HCT116 (cell line): ENCODE measurements at regions not wholly inside any gene's neighbourhood (a gene's known extent, or its start where the extent isn't known, plus 50 kb on each side); places are given as distances from the start of the nearest gene placed in this dataset.

Experiments
- ATAC-seq: fragments of 200-7000 bp; cut with Tn5 transposase; 2 replicates; pipeline ENCODE4 v1.9.1; 2020; ENCODE audit warnings: mild to moderate bottlenecking, moderate library complexity
- BruUV-seq: library from RNA; stranded (reverse); fragments of 400-500 nt; replicated peaks from 2 replicates; lab custom pipeline; 2021; lab: Mats Ljungman, UMichigan
- CTCF ChIA-PET: fragments of 300-600 bp; sonication (Branson Sonifier 250); formaldehyde crosslinking; loops from one replicate; lab custom pipeline; 2021; ENCODE audit warnings: antibody characterized with exemption; lab: Charles Lee
- POLR2A ChIA-PET: fragments of 300-600, 350-600 bp; sonication (Branson Sonifier 250); formaldehyde crosslinking; loops from one replicate; lab custom pipeline; 2021; ENCODE audit warnings: antibody characterized with exemption; lab: Charles Lee
- RAD21 ChIA-PET, 2 experiments: fragments of 300-600 bp; sonication (Branson Sonifier 250); formaldehyde crosslinking; loops; one replicate each; lab custom pipeline; 2023; ENCODE audit warnings: low total read pairs in 2 of 2; ENCODE audit not compliant: uncharacterized antibody in 2 of 2, unreplicated experiment in 2 of 2, low non-redundant PET in 1 of 2; lab: Charles Lee
- DNase-seq: peaks from one replicate; pipeline ENCODE4 v3.0.0-alpha.2; 2010; ENCODE audit warnings: low read depth, low spot score
- H2AFZ ChIP-seq: fragments of 200-600 bp; shearing (Covaris generic), sonication (generic); 2 replicates; pipeline ENCODE4 v1.6.1; 2017; ENCODE audit warnings: low read depth, mixed run types, mixed read lengths, antibody characterized with exemption, low read length; ENCODE audit not compliant: poor library complexity, severe bottlenecking
- H3K27ac ChIP-seq: 2 replicates; pipeline ENCODE4 v1.5.1; 2012; ENCODE audit warnings: low read depth, low read length
- H3K27me3 ChIP-seq: fragments of 200-600 bp; sonication (generic); 2 replicates; pipeline ENCODE4 v1.6.1; 2016; ENCODE audit warnings: mixed run types, low read length, mixed read lengths; ENCODE audit not compliant: insufficient read depth
- H3K36me3 ChIP-seq, 2 experiments: fragments of 200-500 bp in 1 of 2; fragments of 200-600 bp in 1 of 2; sonication (Bioruptor generic) in 1 of 2; sonication (generic) in 1 of 2; 2 replicates each; pipeline versions ENCODE4 v1.5.1 to v1.6.1; 2014 to 2016; ENCODE audit warnings: low read length in 2 of 2, inconsistent platforms in 1 of 2, mixed read lengths in 1 of 2, mixed run types in 1 of 2; ENCODE audit not compliant: insufficient read depth in 2 of 2, control insufficient read depth in 1 of 2
- H3K4me1 ChIP-seq, 2 experiments: fragments of 200-600 bp in 1 of 2; sonication (generic) in 1 of 2; 2 replicates each; pipeline versions ENCODE4 v1.5.1 to v1.6.1; 2012 to 2017; ENCODE audit warnings: low read length in 2 of 2, inconsistent platforms in 1 of 2, mild to moderate bottlenecking in 1 of 2, mixed read lengths in 1 of 2, mixed run types in 1 of 2, moderate library complexity in 1 of 2; ENCODE audit not compliant: insufficient read depth in 2 of 2, control insufficient read depth in 1 of 2
- H3K4me2 ChIP-seq: fragments of 200-600 bp; sonication (generic); 2 replicates; pipeline ENCODE4 v1.6.1; 2017; ENCODE audit warnings: mixed run types, low read length, mixed read lengths
- H3K4me3 ChIP-seq, 2 experiments: fragments of 200-600 bp in 1 of 2; sonication (generic) in 1 of 2; replicated peaks in 1 of 2; 2 replicates each; pipeline ENCODE4 v1.5.1; 2011 to 2016; ENCODE audit warnings: low read length in 2 of 2, control low read depth in 1 of 2, low read depth in 1 of 2, mild to moderate bottlenecking in 1 of 2, mixed read lengths in 1 of 2, mixed run types in 1 of 2
- H3K79me2 ChIP-seq: fragments of 200-600 bp; sonication (generic); 2 replicates; pipeline ENCODE4 v1.6.1; 2017; ENCODE audit warnings: mild to moderate bottlenecking, mixed run types, low read length, moderate library complexity, mixed read lengths; ENCODE audit not compliant: insufficient read depth
- H3K9ac ChIP-seq: fragments of 200-600 bp; sonication (generic); 2 replicates; pipeline ENCODE4 v1.6.1; 2016; ENCODE audit warnings: low read length, mixed read lengths
- H3K9me2 ChIP-seq: fragments of 200-600 bp; sonication (generic), shearing (Covaris generic); 2 replicates; pipeline ENCODE4 v1.6.1; 2017; ENCODE audit warnings: mixed run types, mild to moderate bottlenecking, moderate library complexity; ENCODE audit not compliant: insufficient read depth
- H3K9me3 ChIP-seq, 2 experiments: fragments of 200-500 bp in 1 of 2; fragments of 200-600 bp in 1 of 2; sonication (Bioruptor generic) in 1 of 2; sonication (generic) in 1 of 2; 2 replicates each; pipeline ENCODE4 v1.6.1; 2014 to 2017; ENCODE audit warnings: low read length in 2 of 2, mixed read lengths in 2 of 2, inconsistent platforms in 1 of 2, low read depth in 1 of 2, mild to moderate bottlenecking in 1 of 2, mixed run types in 1 of 2, moderate library complexity in 1 of 2; ENCODE audit not compliant: control insufficient read depth in 1 of 2, insufficient read depth in 1 of 2
- H4K20me1 ChIP-seq: fragments of 200-600 bp; sonication (generic), shearing (Covaris generic); 2 replicates; pipeline ENCODE4 v1.6.1; 2017; ENCODE audit warnings: mixed run types, mild to moderate bottlenecking, moderate library complexity; ENCODE audit not compliant: insufficient read depth
- CBX3 ChIP-seq: IDR thresholded peaks from 2 replicates; pipeline ENCODE4 v1.6.1; 2012; ENCODE audit warnings: low read depth
- CEBPB ChIP-seq: IDR thresholded peaks from 2 replicates; pipeline ENCODE4 v1.6.1; 2012; ENCODE audit warnings: low read depth
- CTCF ChIP-seq, 3 experiments: fragments of 200-600 bp in 1 of 3; sonication (generic) in 1 of 3; IDR thresholded peaks in 2 of 3; conservative IDR thresholded peaks in 1 of 3; 2 replicates each; pipeline ENCODE4 v1.5.1; 2012 to 2017; ENCODE audit warnings: low read depth in 2 of 3, low read length in 2 of 3, antibody characterized with exemption in 1 of 3, borderline replicate concordance in 1 of 3, control low read depth in 1 of 3, mild to moderate bottlenecking in 1 of 3, mixed read lengths in 1 of 3, mixed run types in 1 of 3, moderate library complexity in 1 of 3; ENCODE audit not compliant: insufficient read depth in 1 of 3
- EGR1 ChIP-seq: IDR thresholded peaks from 2 replicates; pipeline ENCODE4 v1.6.1; 2012; ENCODE audit warnings: low read depth
- ELF1 ChIP-seq: IDR thresholded peaks from 2 replicates; pipeline ENCODE4 v1.6.1; 2012; ENCODE audit warnings: low read depth, borderline replicate concordance
- EZH2 ChIP-seq: fragments of 200-600 bp; sonication (generic); IDR thresholded peaks from 2 replicates; pipeline ENCODE4 v1.6.1; 2017; ENCODE audit warnings: antibody characterized with exemption, mixed run types
- JUND ChIP-seq: IDR thresholded peaks from 2 replicates; pipeline ENCODE4 v1.6.1; 2012
- MAX ChIP-seq: IDR thresholded peaks from 2 replicates; pipeline ENCODE4 v1.6.1; 2012
- POLR2A ChIP-seq: IDR thresholded peaks from 2 replicates; pipeline ENCODE4 v1.7.0; 2011; ENCODE audit warnings: borderline replicate concordance; ENCODE audit not compliant: insufficient read depth, insufficient read length; ENCODE audit errors: extremely low read depth
- POLR2AphosphoS5 ChIP-seq: IDR thresholded peaks from 2 replicates; pipeline ENCODE4 v1.6.1; 2011; ENCODE audit warnings: mild to moderate bottlenecking, low read depth, low read length, moderate library complexity
- RAD21 ChIP-seq: IDR thresholded peaks from 2 replicates; pipeline ENCODE4 v1.6.1; 2012; ENCODE audit warnings: low read depth, mild to moderate bottlenecking
- SIN3A ChIP-seq: IDR thresholded peaks from 2 replicates; pipeline ENCODE4 v1.6.1; 2012; ENCODE audit warnings: low read depth
- SP1 ChIP-seq: IDR thresholded peaks from 2 replicates; pipeline ENCODE4 v1.6.1; 2012; ENCODE audit warnings: low read depth
- SRF ChIP-seq: IDR thresholded peaks from 2 replicates; pipeline ENCODE4 v1.6.1; 2012; ENCODE audit warnings: low read depth
- TCF7L2 ChIP-seq: IDR thresholded peaks from 2 replicates; pipeline ENCODE4 v1.7.0; 2011; ENCODE audit warnings: borderline replicate concordance, inconsistent platforms; ENCODE audit not compliant: insufficient read depth, insufficient read length; ENCODE audit errors: extremely low read depth
- YY1 ChIP-seq: IDR thresholded peaks from 2 replicates; pipeline ENCODE4 v1.6.1; 2011; ENCODE audit warnings: low read length, low read depth, moderate library complexity, mild to moderate bottlenecking; ENCODE audit not compliant: insufficient replicate concordance; ENCODE audit errors: extremely low read depth
- ZBTB33 ChIP-seq: IDR thresholded peaks from 2 replicates; pipeline ENCODE4 v1.6.1; 2011; ENCODE audit warnings: mild to moderate bottlenecking, low read length, moderate library complexity; ENCODE audit not compliant: insufficient replicate concordance; ENCODE audit errors: extremely low read depth
- ZFX ChIP-seq: fragments of 450-650 bp; IDR thresholded peaks from 2 replicates; pipeline ENCODE4 v1.6.1; 2017
- intact Hi-C: fragments of 100-400 bp; cut with micrococcal nuclease; formaldehyde crosslinking; loops from 2 replicates; pipeline ENCODE4 v1.10.0; 2022

GRCh38 chr5:145233461-145233860 lies 601.7 kb downstream of the PRELID2 start:
- no peaks in the 10 kb centered on the region for H3K27me3 ChIP-seq
- no peak overlapping the region for H3K4me2 ChIP-seq
- CTCF ChIA-PET = no interaction called here
- BruUV-seq = no TSS peak
- ATAC-seq = no peak
- intact Hi-C loops = loop anchor here (10.0 kb wide), 1 partner anchor 759 kb away; no protein-coding TSS in a partner anchor
- H4K20me1 ChIP-seq = no peaks in the 10 kb centered on the region
- no peak for DNase-seq
- RAD21 ChIA-PET = no interaction called here
- POLR2A ChIA-PET = no interaction called here
- no peak overlapping the region for H2AFZ ChIP-seq
- H3K4me3 ChIP-seq = no peak overlapping the region
- no peaks in the 10 kb centered on the region for H3K36me3 ChIP-seq
- no peak overlapping the region for H3K27ac ChIP-seq
- no peak for TF ChIP-seq TCF7L2
- no peak for TF ChIP-seq SRF
- no peak for TF ChIP-seq YY1
- TF ChIP-seq POLR2AphosphoS5 = no peak
- no peak for TF ChIP-seq MAX
- TF ChIP-seq ZBTB33 = no peak
- no peak for TF ChIP-seq EGR1
- no peak for TF ChIP-seq ELF1
- TF ChIP-seq SP1 = no peak
- TF ChIP-seq RAD21 = no peak
- no peak for TF ChIP-seq EZH2
- no peak for TF ChIP-seq JUND
- TF ChIP-seq CEBPB = no peak
- no peak for TF ChIP-seq ZFX
- no peak for TF ChIP-seq CTCF (IDR thresholded peaks at IDR 0.05 in 2 of 3, conservative IDR thresholded peaks at IDR 0.05 in 1 of 3; ENCODE audit: borderline replicate concordance in 1 of 3, insufficient read depth in 1 of 3, low read depth in 2 of 3, low read length in 2 of 3)
- no peak for TF ChIP-seq POLR2A
- TF ChIP-seq CBX3 = no peak
- TF ChIP-seq SIN3A = no peak
- no peaks in the 10 kb centered on the region for H3K9me3 ChIP-seq
- no peaks in the 10 kb centered on the region for H3K9me2 ChIP-seq
- no peak overlapping the region for H3K9ac ChIP-seq
- H3K4me1 ChIP-seq = no peaks in the 10 kb centered on the region
- no peaks in the 10 kb centered on the region for H3K79me2 ChIP-seq
